NCI-H2171 treated with DMSO at 0.1 percent for 48 hours (cell line): ENCODE measurements at regions not wholly inside any gene's neighbourhood (a gene's known extent, or its start where the extent isn't known, plus 50 kb on each side); places are given as distances from the start of the nearest gene placed in this dataset.
"Not testable (repeated sequence)": the region's sequence is repeated elsewhere in the genome, so short reads cannot be mapped to it uniquely, and the experiment has no call there.

ENCODE experiments used
- DNase-seq: peaks from one replicate; lab custom pipeline; 2025; lab: John Stamatoyannopoulos, UW

DNA sequence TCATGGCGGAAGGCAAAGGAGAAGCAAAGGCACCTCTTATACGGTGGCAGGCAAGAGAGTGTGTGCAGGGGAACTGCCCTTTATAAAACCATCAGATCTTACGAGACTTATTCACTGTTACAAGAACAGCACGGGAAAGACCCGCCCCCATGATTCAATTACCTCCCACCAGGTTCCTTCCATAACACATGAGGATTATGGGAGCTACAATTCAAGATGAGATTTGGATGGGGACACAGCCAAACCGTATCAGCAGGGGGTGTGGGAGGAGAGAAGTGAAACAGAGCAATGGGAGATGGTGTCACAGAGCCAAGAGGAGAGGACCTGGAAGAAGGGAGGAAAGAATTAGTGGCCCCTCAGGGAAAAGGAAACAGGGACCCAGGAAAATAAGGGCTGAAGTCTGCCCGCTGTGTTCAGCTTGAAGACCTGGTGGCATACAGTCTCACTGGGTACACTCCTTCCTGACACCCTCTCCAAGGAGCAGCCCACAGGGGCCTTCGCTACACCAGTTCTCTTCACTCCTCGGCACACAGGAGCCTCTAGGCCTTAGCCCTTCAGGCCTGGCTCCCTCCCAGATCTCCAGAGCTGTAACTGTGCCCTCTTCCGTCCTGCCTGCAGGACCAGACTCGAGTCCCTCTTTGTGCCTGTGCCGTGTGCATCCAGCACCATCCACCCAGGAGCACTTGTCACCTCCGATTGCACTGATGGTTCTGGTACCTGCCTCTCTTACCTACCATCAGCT, 262.1 kb downstream of the EIPR1 start:
- no peak for DNase-seq

GRCh38 chr2:3114406-3115185, 263.0 kb downstream of the EIPR1 start:
- no peak for DNase-seq

- DNase-seq = no peak
These were observed 263.8 kb downstream of the EIPR1 start for GRCh38 chr2:3113769-3114168.

GRCh38 chr2:3113122-3113521, 264.5 kb downstream of the EIPR1 start:
- no peak for DNase-seq

- no peak for DNase-seq
These were observed 265.1 kb downstream of the EIPR1 start for GRCh38 chr2:3112553-3112952.

GRCh38 chr2:3112131-3112530, 265.5 kb downstream of the EIPR1 start:
- DNase-seq = no peak

DNA sequence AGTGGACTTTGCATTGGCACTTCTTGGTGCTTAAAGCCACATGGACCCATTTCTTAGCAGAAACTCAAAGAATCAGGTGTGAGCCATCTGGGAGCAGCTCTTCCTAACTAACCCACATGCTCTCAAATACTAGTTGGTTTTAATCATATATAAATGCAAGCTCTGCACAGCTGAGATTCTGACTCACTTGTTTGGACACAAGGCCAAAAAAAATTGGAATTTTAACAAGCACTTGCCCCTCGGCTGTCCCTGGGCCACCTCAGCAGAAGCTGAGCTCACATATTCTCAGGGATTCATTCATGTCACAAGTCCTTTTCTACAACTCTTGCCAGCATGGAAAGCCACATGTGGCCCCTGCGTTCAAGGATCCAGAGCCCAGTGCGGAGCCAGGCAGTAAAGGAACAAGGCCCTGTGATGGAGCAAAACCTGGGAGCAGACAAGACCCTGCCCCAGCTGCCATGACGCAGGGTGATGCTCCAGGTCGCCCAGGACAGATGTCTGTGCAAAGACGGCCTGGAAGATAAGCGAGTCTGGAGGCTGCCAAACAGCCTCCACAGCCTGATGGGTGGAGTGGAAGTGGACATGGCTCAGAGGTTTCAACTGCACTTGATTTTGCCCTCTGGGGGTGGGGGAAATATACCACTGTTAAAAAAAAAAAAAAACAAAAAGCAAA, 266.5 kb downstream of the EIPR1 start:
- no peak for DNase-seq

GRCh38 chr2:3110555-3110954, 267.1 kb downstream of the EIPR1 start:
- DNase-seq = no peak

DNA sequence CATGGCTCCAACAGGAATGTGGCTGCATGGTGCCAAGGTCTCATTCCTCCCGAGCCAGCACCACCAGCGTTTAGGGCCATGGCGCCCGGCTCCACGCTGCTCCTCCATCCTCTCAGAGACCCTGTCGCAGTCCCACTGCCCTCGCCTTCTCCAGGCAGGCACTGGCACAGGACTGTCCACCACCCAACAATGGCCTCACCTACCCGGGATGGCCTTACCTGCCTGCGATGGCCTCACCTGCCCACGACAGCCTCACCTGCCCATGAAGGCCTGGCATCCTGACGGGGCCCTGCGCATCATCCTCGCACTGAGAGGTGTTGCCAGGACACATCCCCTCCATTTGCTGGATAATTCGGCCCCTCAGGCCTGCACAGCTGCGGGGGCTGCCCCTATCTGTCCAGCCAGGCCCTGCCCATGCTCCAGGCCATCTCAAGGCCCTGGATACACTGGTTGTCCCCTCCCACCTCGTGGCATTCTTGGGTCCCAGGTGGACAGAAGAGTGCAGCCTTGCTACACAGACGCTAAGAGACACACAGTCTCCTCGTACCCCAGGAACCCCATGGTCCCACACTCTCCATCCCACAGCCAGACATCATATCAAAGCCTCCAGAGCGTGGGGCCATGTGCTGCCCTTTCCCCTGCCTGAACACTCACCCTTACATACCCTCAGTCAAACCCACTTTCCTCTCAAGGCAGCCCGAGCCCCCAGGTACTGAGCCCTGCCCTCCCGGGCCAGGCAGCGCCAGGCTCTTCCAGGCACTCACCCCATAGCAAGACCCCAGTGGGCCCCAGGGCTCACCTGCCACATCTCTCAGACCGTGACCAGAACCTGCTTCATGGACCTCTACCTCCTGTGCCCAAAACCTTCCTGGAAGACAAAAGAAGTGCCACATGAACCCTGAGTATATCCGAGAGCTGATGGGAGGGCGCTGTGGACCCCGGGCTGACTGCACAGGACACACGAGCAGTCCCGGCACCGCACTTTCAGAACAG, 268.6 kb downstream of the EIPR1 start:
- no peak for DNase-seq

DNA sequence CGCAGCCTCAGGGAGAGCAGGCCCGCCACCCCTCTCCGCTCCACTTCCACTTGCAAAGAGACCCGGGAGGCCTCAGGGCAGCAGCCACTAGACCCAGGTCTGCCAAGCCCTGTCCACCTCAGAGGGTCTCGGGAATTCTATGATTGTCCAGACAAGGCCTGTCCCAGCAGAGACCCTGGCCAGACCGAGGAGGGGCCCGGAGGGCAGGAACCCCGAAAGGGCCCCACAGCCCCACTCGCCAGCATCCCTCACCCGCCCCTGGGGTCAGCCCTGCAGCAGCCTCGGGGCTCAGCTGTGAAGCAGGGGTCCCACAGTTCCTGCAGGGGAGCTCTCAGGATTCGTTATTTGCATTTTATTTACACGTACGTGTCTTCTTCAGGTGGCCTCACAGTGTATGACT, 269.5 kb downstream of the EIPR1 start:
- no peak for DNase-seq

- DNase-seq = no peak
These were observed 270.1 kb downstream of the EIPR1 start for GRCh38 chr2:3107567-3107966.

GRCh38 chr2:3105814-3106569, 271.6 kb downstream of the EIPR1 start:
- no peak for DNase-seq

DNA sequence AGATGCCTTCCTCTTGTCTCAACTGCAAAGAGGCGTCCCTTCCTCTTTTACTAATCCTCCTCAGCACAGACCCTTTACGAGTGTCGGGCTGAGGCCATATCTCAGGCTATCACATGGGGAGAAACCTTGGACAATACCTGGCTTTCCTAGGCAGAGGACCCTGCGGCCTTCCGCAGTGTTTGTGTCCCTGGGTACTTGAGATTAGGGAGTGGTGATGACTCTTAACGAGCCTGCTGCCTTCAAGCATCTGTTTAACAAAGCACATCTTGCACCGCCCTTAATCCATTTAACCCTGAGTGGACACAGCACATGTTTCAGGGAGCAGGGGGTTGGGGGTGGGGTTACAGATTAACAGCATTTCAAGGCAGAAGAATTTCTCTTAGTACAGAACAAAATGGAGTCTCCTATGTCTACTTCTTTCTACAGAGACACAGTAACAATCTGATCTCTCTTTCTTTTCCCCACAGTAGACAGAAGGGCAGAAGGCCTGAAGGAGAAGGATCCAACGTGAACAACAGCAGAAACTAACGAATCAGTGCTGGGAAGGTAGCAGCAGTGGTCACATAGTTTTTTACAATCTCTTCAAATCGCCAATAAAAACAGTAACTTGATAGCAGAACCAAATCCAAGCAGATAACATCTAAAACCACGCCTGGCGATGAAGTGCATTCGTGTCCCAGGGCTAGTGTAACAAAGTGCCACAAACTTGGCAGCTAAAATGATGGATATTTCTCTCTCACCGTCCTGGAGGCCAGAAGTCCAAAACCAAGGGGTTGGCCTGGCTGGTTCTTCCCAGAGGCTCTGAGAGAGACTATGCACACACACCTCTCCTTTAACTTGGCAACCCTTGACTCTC, 272.4 kb downstream of the EIPR1 start:
- DNase-seq = not testable (repeated sequence)

- no peak for DNase-seq
These were observed 273.4 kb downstream of the EIPR1 start for GRCh38 chr2:3104261-3104660.

GRCh38 chr2:3102922-3103569, 274.6 kb downstream of the EIPR1 start:
- DNase-seq = no peak

DNA sequence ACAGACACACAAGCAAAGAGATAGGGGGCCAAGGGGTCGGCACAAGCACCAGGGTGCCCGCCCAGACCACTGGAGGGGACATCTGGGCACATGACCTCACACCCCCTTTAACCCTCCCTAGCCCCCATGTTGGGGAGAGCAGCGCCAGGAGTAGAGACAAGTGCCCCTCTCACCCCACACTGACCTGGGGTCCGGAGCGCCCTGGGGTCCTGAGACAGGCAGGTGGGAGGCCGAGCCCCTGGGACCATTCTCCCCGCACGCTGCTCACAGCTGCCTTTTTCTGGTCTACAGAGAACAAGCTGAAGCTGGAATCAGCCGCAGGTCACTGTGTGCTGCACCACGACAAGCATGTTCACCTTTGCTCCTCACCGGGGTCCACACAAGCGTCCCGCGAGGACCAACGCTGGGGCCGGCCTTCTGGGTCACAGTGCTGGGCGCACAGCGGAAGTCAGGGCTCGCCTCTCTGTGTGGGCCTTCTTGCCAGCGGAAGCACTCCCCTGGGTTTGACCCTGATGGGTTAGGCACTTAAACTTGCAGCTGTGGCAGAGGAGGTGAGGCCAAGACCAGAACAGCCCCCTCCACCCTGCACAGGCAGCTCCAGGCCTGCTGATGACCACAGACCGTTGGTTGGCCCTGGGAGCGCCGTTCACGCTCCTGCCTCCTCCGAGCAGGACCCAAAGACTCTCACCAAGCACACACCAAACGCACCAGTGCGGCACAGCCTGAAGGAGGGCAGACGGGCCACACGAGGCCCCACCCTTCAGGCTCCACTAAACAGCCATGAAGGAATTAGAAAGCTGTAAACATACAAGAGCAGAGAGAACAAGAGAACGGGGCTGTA, 275.3 kb downstream of the EIPR1 start:
- no peak for DNase-seq

DNA sequence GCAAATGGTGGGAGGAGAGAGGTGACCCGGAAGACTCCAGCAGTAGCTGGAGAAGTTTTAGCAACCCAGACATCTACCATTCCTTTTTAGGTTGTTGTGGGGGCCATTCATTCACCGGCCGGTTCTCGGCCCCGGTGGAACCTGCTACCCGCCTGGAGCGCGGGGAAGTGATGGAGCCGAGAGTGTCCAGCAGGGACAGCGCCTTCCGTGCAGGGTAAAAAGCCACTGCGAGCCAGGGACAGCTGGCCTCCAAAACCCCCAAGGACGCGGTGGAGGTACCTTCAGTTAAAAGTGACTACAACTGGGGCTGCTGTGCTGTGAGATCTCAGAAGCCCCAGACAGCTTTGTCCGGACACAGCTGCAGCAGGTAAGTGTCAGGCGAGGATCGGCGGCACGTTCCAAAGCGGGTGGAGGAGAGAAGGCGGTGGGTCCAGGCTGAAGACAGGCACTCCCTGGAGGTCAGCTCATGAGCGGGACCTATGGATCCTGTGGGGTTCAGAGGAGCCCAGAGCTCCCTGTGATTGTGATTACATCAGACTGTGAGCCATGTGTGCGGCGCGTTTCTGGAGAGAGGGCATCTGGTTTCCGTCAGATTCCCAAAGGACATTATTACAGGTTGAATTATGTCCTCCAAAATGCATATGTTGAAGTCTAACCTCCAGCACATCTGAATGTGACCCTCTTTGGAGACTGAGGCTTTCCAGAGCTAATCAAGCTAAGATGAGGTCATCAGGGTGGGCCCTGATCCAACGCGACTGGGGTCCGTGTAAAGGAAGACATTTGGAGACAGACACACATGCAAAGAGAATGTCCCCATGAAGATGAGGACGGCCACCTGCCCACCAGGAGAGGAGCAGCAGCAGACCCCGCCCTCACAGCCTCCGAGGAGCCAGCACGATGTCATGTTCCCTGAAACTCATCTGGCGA, 276.3 kb downstream of the EIPR1 start:
- DNase-seq = peak; percentile 62
